OCI-LY1 (cell line): ENCODE measurements at regions not wholly inside any gene's neighbourhood (a gene's known extent, or its start where the extent isn't known, plus 50 kb on each side); places are given as distances from the start of the nearest gene placed in this dataset.

Source experiments
- H2AFZ ChIP-seq: fragments of 200-600 bp; sonication (generic), shearing (Covaris generic); 2 replicates; pipeline ENCODE4 v1.6.0; 2014; ENCODE audit warnings: antibody characterized with exemption, mild to moderate bottlenecking, low read length
- H3F3A ChIP-seq: fragments of 200-600 bp; sonication (generic), shearing (Covaris generic); 2 replicates; pipeline ENCODE4 v1.6.0; 2014; ENCODE audit warnings: mild to moderate bottlenecking, antibody characterized with exemption, low read length, moderate library complexity; ENCODE audit not compliant: insufficient read depth
- H3K27ac ChIP-seq: fragments of 200-600 bp; sonication (generic); 2 replicates; pipeline ENCODE4 v1.5.1; 2014; ENCODE audit warnings: low read length, mixed run types, mild to moderate bottlenecking, low read depth; ENCODE audit not compliant: poor library complexity, severe bottlenecking
- H3K27me3 ChIP-seq: fragments of 200-600 bp; sonication (generic); 2 replicates; pipeline ENCODE4 v1.6.0; 2014; ENCODE audit warnings: antibody characterized with exemption, mild to moderate bottlenecking, low read length, moderate library complexity; ENCODE audit not compliant: insufficient read depth
- H3K36me3 ChIP-seq: fragments of 200-600 bp; sonication (generic); 2 replicates; pipeline ENCODE4 v1.6.1; 2014; ENCODE audit warnings: mild to moderate bottlenecking, antibody characterized with exemption, low read length, moderate library complexity, mixed read lengths; ENCODE audit not compliant: insufficient read depth
- H3K4me1 ChIP-seq: fragments of 200-600 bp; sonication (generic); 2 replicates; pipeline ENCODE4 v1.5.1; 2014; ENCODE audit warnings: mild to moderate bottlenecking, low read length, moderate library complexity; ENCODE audit not compliant: insufficient read depth, severe bottlenecking
- H3K4me2 ChIP-seq: fragments of 200-600 bp; sonication (generic), shearing (Covaris generic); 2 replicates; pipeline ENCODE4 v1.6.1; 2014; ENCODE audit warnings: low read length
- H3K4me3 ChIP-seq: fragments of 200-600 bp; sonication (generic); 2 replicates; pipeline ENCODE4 v1.5.1; 2014; ENCODE audit warnings: low read length, low read depth, mild to moderate bottlenecking, mixed read lengths; ENCODE audit not compliant: poor library complexity, severe bottlenecking
- H3K79me2 ChIP-seq: fragments of 200-600 bp; shearing (Covaris generic); 2 replicates; pipeline ENCODE4 v1.6.1; 2016; ENCODE audit warnings: mixed run types, low read length, mixed read lengths; ENCODE audit not compliant: insufficient read depth
- H3K9ac ChIP-seq: fragments of 200-600 bp; sonication (generic), shearing (Covaris generic); 2 replicates; pipeline ENCODE4 v1.6.1; 2014; ENCODE audit warnings: mild to moderate bottlenecking, low read length, mixed read lengths
- H3K9me2 ChIP-seq: fragments of 200-600 bp; sonication (generic), shearing (Covaris generic); 2 replicates; pipeline ENCODE4 v1.6.1; 2014; ENCODE audit warnings: low read depth, mild to moderate bottlenecking, low read length, mixed read lengths
- H3K9me3 ChIP-seq: fragments of 200-600 bp; shearing (Covaris generic); 2 replicates; pipeline ENCODE4 v1.6.1; 2014; ENCODE audit warnings: low read length, mixed read lengths
- H4K20me1 ChIP-seq: fragments of 200-600 bp; sonication (generic), shearing (Covaris generic); 2 replicates; pipeline ENCODE4 v1.6.0; 2016; ENCODE audit warnings: mild to moderate bottlenecking, low read length; ENCODE audit not compliant: insufficient read depth
- EZH2 ChIP-seq: fragments of 200-600 bp; sonication (generic), shearing (Covaris generic); IDR thresholded peaks from 2 replicates; pipeline ENCODE4 v1.8.0; 2017; ENCODE audit warnings: borderline replicate concordance, mixed run types, mild to moderate bottlenecking, antibody characterized with exemption, low read length, moderate library complexity, mixed read lengths
- TF ChIP-seq, protein P1 (sequence below): fragments of 200-600 bp; sonication (generic), shearing (Covaris generic); IDR thresholded peaks from 2 replicates; pipeline ENCODE4 v1.5.1; 2017; ENCODE audit warnings: mild to moderate bottlenecking, antibody characterized with exemption, low read length, moderate library complexity, mixed read lengths

DNA sequence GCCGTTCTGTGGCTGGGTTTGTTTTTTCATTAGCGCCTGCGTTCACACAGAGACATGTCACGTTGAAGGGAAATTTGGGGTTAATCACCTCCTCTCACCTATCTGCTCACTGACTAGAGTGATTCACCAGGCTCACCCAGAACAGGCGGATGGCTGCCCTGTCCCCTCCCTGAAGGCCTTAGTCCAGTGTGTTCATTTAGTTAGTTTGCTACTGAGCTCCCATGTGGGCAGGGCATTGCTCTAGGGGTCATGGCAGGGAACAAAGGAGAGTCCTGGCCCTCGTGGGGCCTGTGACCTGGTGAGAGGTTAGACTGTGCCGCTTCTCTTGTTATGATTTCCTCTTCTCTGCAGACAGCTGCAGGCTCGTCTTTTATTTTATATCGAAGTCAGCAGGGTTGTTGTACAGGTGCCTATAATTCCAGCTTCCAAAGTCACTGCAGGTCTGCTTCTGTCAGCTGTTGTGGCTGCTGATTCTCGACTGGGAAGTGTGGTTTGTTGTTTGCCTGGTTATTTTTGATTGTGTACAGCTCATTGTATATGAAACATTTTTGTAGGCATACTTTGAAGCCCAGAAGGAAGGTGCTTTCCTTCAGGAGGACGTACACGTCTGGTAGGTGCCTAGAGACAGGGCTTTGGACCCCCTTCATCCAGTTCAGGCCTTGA lies 73.4 kb upstream of the GSE1 start:
- no peak overlapping the region for H2AFZ ChIP-seq
- H3K9me2 ChIP-seq, result no peaks in the 10 kb centered on the region
- H3K27me3 ChIP-seq, result peaks cover 19% of the 10 kb centered on the region; the same call in 1 of the 2 replicates
- H3K36me3 ChIP-seq, result peaks cover 14% of the 10 kb centered on the region; the same call in 1 of the 2 replicates
- no peak overlapping the region for H3K9ac ChIP-seq
- TF ChIP-seq EZH2, result no peak
- TF ChIP-seq, protein P1, sequence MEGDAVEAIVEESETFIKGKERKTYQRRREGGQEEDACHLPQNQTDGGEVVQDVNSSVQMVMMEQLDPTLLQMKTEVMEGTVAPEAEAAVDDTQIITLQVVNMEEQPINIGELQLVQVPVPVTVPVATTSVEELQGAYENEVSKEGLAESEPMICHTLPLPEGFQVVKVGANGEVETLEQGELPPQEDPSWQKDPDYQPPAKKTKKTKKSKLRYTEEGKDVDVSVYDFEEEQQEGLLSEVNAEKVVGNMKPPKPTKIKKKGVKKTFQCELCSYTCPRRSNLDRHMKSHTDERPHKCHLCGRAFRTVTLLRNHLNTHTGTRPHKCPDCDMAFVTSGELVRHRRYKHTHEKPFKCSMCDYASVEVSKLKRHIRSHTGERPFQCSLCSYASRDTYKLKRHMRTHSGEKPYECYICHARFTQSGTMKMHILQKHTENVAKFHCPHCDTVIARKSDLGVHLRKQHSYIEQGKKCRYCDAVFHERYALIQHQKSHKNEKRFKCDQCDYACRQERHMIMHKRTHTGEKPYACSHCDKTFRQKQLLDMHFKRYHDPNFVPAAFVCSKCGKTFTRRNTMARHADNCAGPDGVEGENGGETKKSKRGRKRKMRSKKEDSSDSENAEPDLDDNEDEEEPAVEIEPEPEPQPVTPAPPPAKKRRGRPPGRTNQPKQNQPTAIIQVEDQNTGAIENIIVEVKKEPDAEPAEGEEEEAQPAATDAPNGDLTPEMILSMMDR, result no peak
- no peaks in the 10 kb centered on the region for H3K79me2 ChIP-seq
- no peaks in the 10 kb centered on the region for H4K20me1 ChIP-seq
- H3F3A ChIP-seq, result no peaks in the 10 kb centered on the region
- no peak overlapping the region for H3K4me3 ChIP-seq
- H3K27ac ChIP-seq, result no peak overlapping the region
- no peak overlapping the region for H3K4me2 ChIP-seq
- peaks cover 29% of the 10 kb centered on the region for H3K4me1 ChIP-seq
- H3K9me3 ChIP-seq, result peaks cover 17% of the 10 kb centered on the region

DNA sequence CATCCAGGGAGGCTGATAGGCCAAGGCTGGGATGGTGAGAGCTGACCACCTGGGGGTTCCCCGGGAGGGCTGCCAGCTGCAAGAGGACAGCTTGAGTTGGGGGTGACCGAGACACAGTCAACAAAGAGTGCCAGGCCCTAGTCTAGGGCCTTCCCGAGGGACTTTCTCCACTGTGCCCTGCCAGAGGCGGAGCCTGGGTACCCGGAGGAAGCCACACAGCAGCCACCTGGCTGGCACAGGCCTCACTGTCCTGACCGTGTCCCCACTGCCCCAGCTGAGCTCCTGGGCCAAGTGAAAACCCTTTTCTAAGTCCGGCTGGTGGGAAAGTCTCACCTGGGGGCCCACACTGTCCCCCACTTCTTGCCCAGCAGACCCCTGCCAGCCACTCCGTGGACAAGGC lies 71.9 kb upstream of the GSE1 start:
- H3K4me2 ChIP-seq, result no peak overlapping the region
- no peak for TF ChIP-seq EZH2
- TF ChIP-seq, protein P1, result no peak
- H3K9me3 ChIP-seq, result peaks cover 17% of the 10 kb centered on the region
- H3K9me2 ChIP-seq, result no peaks in the 10 kb centered on the region
- no peaks in the 10 kb centered on the region for H3F3A ChIP-seq
- H2AFZ ChIP-seq, result no peak overlapping the region
- H3K9ac ChIP-seq, result no peak overlapping the region; the same call in 1 of the 2 replicates
- H3K79me2 ChIP-seq, result no peaks in the 10 kb centered on the region
- peak overlapping the region; percentile 74 for H3K27ac ChIP-seq
- peaks cover 38% of the 10 kb centered on the region for H3K4me1 ChIP-seq
- peaks cover 16% of the 10 kb centered on the region; the same call in 1 of the 2 replicates for H3K27me3 ChIP-seq
- H3K36me3 ChIP-seq, result peaks cover 14% of the 10 kb centered on the region; the same call in 1 of the 2 replicates
- no peaks in the 10 kb centered on the region for H4K20me1 ChIP-seq
- no peak overlapping the region for H3K4me3 ChIP-seq

DNA sequence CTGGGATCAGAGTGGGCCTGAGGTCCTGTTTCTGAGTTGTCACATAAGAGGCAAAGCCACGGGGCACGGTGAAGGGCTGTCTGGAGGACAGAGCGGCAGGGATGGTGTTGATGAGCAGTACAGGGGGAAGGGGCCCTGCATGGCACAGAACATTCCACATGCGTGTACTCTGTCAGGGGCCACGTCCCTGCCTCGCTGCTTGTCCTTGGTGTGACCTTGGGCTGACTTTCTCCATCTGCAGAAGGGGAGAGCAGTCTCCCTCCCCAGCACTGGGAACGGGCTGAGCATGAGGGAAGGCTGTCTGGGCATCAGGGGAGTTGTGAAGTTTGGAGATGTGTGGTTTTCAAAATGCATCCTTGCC lies 71.5 kb upstream of the GSE1 start:
- Histone ChIP-seq H2AFZ (no peak overlapping the region), H3K9me2 (no peaks in the 10 kb centered on the region), H3K4me1 (peaks cover 38% of the 10 kb centered on the region), H3K9me3 (peaks cover 17% of the 10 kb centered on the region), H3K4me2 (peak overlapping the region; percentile 25; the same call in 1 of the 2 replicates), H3K79me2 (no peaks in the 10 kb centered on the region), H3K27ac (peak overlapping the region; percentile 74), H3K36me3 (peaks cover 14% of the 10 kb centered on the region; the same call in 1 of the 2 replicates), H3K9ac (peak overlapping the region; percentile 21; the same call in 1 of the 2 replicates), H4K20me1 (no peaks in the 10 kb centered on the region), H3K4me3 (no peak overlapping the region), H3F3A (no peaks in the 10 kb centered on the region), H3K27me3 (peaks cover 16% of the 10 kb centered on the region; the same call in 1 of the 2 replicates)
- no peak for TF ChIP-seq EZH2
- TF ChIP-seq, protein P1, result no peak
